ENCODE measurements at regions not wholly inside any gene's neighbourhood (a gene's known extent, or its start where the extent isn't known, plus 50 kb on each side); places are given as distances from the start of the nearest gene placed in this dataset.

DNA sequence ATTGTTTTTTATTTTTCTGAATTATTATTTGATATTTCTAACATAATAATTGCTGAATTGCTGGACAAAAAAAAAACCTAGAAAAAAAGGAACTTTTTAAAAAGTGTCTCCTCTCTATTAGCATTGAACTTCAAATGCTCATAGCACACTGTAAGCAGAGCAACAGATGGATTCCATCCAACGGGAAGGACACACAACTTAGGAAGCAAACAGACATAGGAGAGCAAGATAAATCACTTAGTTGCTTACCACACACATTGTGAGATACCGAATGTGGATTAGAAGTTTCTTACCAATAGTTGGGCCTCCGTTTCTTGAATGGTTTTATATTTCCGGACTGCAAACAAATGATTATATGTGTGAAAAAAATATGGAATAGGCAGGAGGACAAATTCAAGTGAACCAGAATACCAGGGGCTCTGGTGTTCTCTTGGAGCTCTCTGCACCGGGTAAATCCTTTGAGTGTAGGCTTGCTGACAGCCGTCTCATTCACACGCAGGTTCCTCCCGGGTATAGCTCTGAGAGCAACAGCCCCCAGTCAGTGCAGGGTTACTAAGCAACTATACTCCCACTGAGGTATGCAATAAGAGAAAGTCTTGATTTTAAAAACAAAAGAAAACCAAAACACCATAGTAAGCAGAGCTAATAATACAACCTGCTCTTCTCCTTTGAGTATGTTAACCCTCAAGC is 217.6 kb downstream of the TMEM167A start:
- H3K79me2 ChIP-seq (ENCODE audit: insufficient read depth, low read length), result no peaks in the 10 kb centered on the region
- no peak overlapping the region for H3K9ac ChIP-seq (ENCODE audit: low read depth, low read length, poor library complexity, severe bottlenecking)
- H4K20me1 ChIP-seq (ENCODE audit: insufficient read depth, low read length, poor library complexity, severe bottlenecking), result no peaks in the 10 kb centered on the region
- no peaks in the 10 kb centered on the region for H3K4me1 ChIP-seq (ENCODE audit: insufficient read depth, low read length, poor library complexity, severe bottlenecking)
- H3K36me3 ChIP-seq (ENCODE audit: insufficient read depth, low read length), result no peaks in the 10 kb centered on the region
- no peak overlapping the region for H3K4me3 ChIP-seq (ENCODE audit: low read length, poor library complexity, severe bottlenecking)
- no peak overlapping the region for H3K4me2 ChIP-seq (ENCODE audit: low read depth, low read length, poor library complexity, severe bottlenecking)
- no peaks in the 10 kb centered on the region for H3K27me3 ChIP-seq (ENCODE audit: insufficient read depth, low read length, poor library complexity, severe bottlenecking)
- H2AFZ ChIP-seq (ENCODE audit: low read length), result no peak overlapping the region
- H3K9me3 ChIP-seq (ENCODE audit: insufficient read depth, low read depth, low read length), result no peaks in the 10 kb centered on the region
- no peaks in the 10 kb centered on the region for H3F3A ChIP-seq (ENCODE audit: low read depth)
- TF ChIP-seq, protein P1, sequence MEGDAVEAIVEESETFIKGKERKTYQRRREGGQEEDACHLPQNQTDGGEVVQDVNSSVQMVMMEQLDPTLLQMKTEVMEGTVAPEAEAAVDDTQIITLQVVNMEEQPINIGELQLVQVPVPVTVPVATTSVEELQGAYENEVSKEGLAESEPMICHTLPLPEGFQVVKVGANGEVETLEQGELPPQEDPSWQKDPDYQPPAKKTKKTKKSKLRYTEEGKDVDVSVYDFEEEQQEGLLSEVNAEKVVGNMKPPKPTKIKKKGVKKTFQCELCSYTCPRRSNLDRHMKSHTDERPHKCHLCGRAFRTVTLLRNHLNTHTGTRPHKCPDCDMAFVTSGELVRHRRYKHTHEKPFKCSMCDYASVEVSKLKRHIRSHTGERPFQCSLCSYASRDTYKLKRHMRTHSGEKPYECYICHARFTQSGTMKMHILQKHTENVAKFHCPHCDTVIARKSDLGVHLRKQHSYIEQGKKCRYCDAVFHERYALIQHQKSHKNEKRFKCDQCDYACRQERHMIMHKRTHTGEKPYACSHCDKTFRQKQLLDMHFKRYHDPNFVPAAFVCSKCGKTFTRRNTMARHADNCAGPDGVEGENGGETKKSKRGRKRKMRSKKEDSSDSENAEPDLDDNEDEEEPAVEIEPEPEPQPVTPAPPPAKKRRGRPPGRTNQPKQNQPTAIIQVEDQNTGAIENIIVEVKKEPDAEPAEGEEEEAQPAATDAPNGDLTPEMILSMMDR (conservative IDR thresholded peaks at IDR 0.05; ENCODE audit: low read length), result no peak
- TF ChIP-seq EZH2phosphoT487 (IDR thresholded peaks at IDR 0.05; ENCODE audit: borderline replicate concordance), result no peak
- no peaks in the 10 kb centered on the region for H3K9me2 ChIP-seq (replicated peaks; ENCODE audit: low read depth, low read length)

DNA sequence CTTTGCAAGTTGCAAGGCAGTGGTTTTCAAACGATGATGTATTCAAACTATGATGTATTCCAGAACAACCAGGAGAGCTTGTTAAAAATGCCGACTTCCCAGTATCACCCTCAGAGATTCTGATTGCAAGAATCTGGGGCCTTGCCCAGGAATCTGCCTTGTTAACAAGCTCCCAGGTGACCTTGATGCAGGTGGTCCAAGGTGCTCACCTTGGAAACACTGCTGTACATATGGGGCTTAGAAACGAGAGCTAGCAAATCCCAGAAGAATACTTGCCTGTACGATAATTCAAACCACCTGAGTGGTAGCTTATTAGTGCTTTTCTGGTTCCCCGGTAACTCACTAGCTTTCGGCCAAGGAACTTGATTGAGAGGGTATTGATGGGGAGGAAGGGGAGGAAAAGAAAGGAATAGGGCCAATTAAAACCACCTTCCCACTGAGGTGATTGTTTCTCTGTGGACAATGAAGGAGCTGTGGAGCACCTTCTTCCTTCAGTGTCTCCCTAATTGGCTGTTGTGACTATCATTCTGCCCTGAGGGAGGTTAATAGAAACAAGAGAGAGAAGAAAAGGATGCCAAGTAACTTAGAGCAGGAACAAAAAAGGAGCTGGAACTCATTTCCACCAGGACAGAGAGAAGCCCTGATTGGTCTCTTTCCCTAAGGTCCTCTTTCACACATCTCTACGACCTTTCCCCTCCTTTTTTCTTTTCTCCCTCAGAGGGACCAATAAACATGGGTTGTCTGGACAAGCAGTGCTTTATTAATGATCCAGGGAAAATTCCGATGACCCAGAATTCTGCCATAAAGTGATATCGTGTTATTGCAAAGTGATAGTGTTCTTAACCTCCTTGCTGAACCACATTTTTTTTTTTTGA is 218.8 kb downstream of the TMEM167A start:
- Histone ChIP-seq H3K27me3 (ENCODE audit: insufficient read depth, low read length, poor library complexity, severe bottlenecking) (no peaks in the 10 kb centered on the region), H3K9ac (ENCODE audit: low read depth, low read length, poor library complexity, severe bottlenecking) (no peak overlapping the region), H3K79me2 (ENCODE audit: insufficient read depth, low read length) (no peaks in the 10 kb centered on the region), H2AFZ (ENCODE audit: low read length) (no peak overlapping the region), H3K36me3 (ENCODE audit: insufficient read depth, low read length) (no peaks in the 10 kb centered on the region), H3F3A (ENCODE audit: low read depth) (no peaks in the 10 kb centered on the region), H3K9me3 (ENCODE audit: insufficient read depth, low read depth, low read length) (no peaks in the 10 kb centered on the region), H3K4me3 (ENCODE audit: low read length, poor library complexity, severe bottlenecking) (no peak overlapping the region), H3K4me1 (ENCODE audit: insufficient read depth, low read length, poor library complexity, severe bottlenecking) (no peaks in the 10 kb centered on the region), H3K9me2 (replicated peaks; ENCODE audit: low read depth, low read length) (no peaks in the 10 kb centered on the region), H3K4me2 (ENCODE audit: low read depth, low read length, poor library complexity, severe bottlenecking) (no peak overlapping the region), H4K20me1 (ENCODE audit: insufficient read depth, low read length, poor library complexity, severe bottlenecking) (no peaks in the 10 kb centered on the region)
- TF ChIP-seq EZH2phosphoT487 (IDR thresholded peaks at IDR 0.05; ENCODE audit: borderline replicate concordance), result no peak
- TF ChIP-seq, protein P1 (conservative IDR thresholded peaks at IDR 0.05; ENCODE audit: low read length), result no peak

DNA sequence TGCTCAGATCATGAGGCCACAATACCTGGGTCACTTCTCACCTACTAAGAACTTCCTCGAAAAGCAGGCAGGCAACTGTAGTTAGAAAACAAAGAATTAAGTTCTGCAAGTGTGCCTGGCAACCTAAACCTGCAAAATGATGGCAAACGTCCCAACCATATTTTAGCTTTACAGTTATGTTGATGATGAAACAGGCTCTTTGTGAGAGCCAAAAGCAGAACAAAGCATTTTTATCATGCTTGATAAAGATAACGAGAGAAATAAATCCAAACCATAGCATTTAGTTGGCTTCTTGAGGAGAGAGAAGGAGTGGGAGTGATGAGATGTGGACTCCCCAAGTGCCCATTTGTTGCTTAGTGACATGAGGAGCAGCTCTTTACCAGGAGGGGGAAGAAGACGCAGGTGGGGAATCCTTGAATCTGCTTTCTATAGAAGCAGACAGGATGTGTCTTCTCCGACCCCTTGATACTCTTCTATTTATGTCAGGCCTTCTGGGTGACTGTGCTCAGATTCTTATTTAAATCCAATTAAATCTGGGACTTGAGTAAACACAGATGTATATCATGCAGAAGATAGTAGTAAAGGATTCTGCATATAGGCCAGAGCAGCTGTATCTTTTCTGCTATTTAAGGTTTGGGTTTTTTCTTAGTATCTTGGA is 221.2 kb downstream of the TMEM167A start:
- Histone ChIP-seq H3K9me2 (replicated peaks; ENCODE audit: low read depth, low read length) (no peaks in the 10 kb centered on the region), H3K79me2 (ENCODE audit: insufficient read depth, low read length) (no peaks in the 10 kb centered on the region), H3K36me3 (ENCODE audit: insufficient read depth, low read length) (no peaks in the 10 kb centered on the region), H3K4me1 (ENCODE audit: insufficient read depth, low read length, poor library complexity, severe bottlenecking) (no peaks in the 10 kb centered on the region), H3K9me3 (ENCODE audit: insufficient read depth, low read depth, low read length) (no peaks in the 10 kb centered on the region), H2AFZ (ENCODE audit: low read length) (no peak overlapping the region), H4K20me1 (ENCODE audit: insufficient read depth, low read length, poor library complexity, severe bottlenecking) (no peaks in the 10 kb centered on the region), H3K27me3 (ENCODE audit: insufficient read depth, low read length, poor library complexity, severe bottlenecking) (no peaks in the 10 kb centered on the region), H3K9ac (ENCODE audit: low read depth, low read length, poor library complexity, severe bottlenecking) (no peak overlapping the region), H3K4me3 (ENCODE audit: low read length, poor library complexity, severe bottlenecking) (no peak overlapping the region), H3K4me2 (ENCODE audit: low read depth, low read length, poor library complexity, severe bottlenecking) (no peak overlapping the region), H3F3A (ENCODE audit: low read depth) (no peaks in the 10 kb centered on the region)
- TF ChIP-seq, protein P1 (conservative IDR thresholded peaks at IDR 0.05; ENCODE audit: low read length), result no peak
- no peak for TF ChIP-seq EZH2phosphoT487 (IDR thresholded peaks at IDR 0.05; ENCODE audit: borderline replicate concordance)

All from Loucy (cell line).